Transverse colon (tissue), 4 donors: ENCODE measurements at regions not wholly inside any gene's neighbourhood (a gene's known extent, or its start where the extent isn't known, plus 50 kb on each side); places are given as distances from the start of the nearest gene placed in this dataset.
"Not testable (repeated sequence)": the region's sequence is repeated elsewhere in the genome, so short reads cannot be mapped to it uniquely, and the experiment has no call there.

Experiments used
- DNase-seq: peaks from one replicate; pipeline ENCODE4 v3.0.0-alpha.2; 2019
- H3K27ac ChIP-seq, 4 donors: fragments of 200-600 bp; sonication (generic); 2 replicates each; pipeline ENCODE4 v1.5.1; 2016 to 2018; ENCODE audit warnings: inconsistent platforms in 4 of 4
- H3K27me3 ChIP-seq: fragments of 200-600 bp; sonication (generic); 2 replicates; pipeline ENCODE4 v1.5.1; 2017; ENCODE audit warnings: inconsistent platforms
- H3K36me3 ChIP-seq, 4 donors: fragments of 200-600 bp; sonication (generic); 2 replicates each; pipeline ENCODE4 v1.5.1; 2017 to 2019; ENCODE audit warnings: inconsistent platforms in 4 of 4
- H3K4me1 ChIP-seq, 4 donors: fragments of 200-600 bp; sonication (generic); 2 replicates each; pipeline ENCODE4 v1.5.1; 2017 to 2020; ENCODE audit warnings: inconsistent platforms in 4 of 4
- H3K4me3 ChIP-seq, 4 donors: fragments of 200-600 bp; sonication (generic); 1 replicate in 1 of 4; 2 replicates in 3 of 4; pipeline versions ENCODE4 v1.5.1 to v1.6.1; 2017 to 2019; ENCODE audit warnings: inconsistent platforms in 4 of 4
- H3K9me3 ChIP-seq, 2 donors: fragments of 200-600 bp; sonication (generic); 2 replicates each; pipeline ENCODE4 v1.5.1; 2017 to 2019; ENCODE audit warnings: inconsistent platforms in 2 of 2
- EP300 ChIP-seq: sonication (generic); formaldehyde crosslinking; IDR thresholded peaks from one replicate; pipeline ENCODE4 v1.6.1; 2017; ENCODE audit warnings: antibody characterized with exemption, low read depth
- POLR2A ChIP-seq: fragments of 450-650 bp; IDR thresholded peaks from one replicate; pipeline ENCODE4 v1.6.1; 2016; ENCODE audit warnings: antibody characterized with exemption, mild to moderate bottlenecking, moderate library complexity
- POLR2AphosphoS5 ChIP-seq, 3 donors: sonication (generic); formaldehyde crosslinking; IDR thresholded peaks; one replicate each; pipeline ENCODE4 v1.6.1; 2016; ENCODE audit warnings: antibody characterized with exemption in 3 of 3
- WGBS, 2 donors: methylation state at CpG; one replicate each; pipeline ENCODE4 v1.1.5; 2018; ENCODE audit warnings: low coverage in 1 of 2; 5-methylcytosine and 5-hydroxymethylcytosine counted together
- in situ Hi-C, 4 donors: fragments of 200-750 bp; cut with MboI; loops; one replicate each; pipeline versions ENCODE4 v1.15.0 to v1.15.1; 2017; ENCODE audit warnings: low sequenced_read_pairs in 3 of 4, low pct_ligation_motif_present in 1 of 4, low pct_unique_long_range_greater_than_20kb in 1 of 4
- intact Hi-C: fragments of 100-400 bp; cut with DNase I; formaldehyde crosslinking; loops from one replicate; pipeline ENCODE4 v1.15.1; 2023; ENCODE audit warnings: low total_unique reads
- TF ChIP-seq, protein P1 (sequence below), 5 experiments: fragments of 200-600 bp in 3 of 5; fragments of 450-650 bp in 2 of 5; sonication (generic) in 3 of 5; IDR thresholded peaks; 1 replicate in 2 of 5; 2 replicates in 3 of 5; pipeline ENCODE4 v1.5.1; 2016 to 2017; ENCODE audit warnings: antibody characterized with exemption in 5 of 5, inconsistent platforms in 3 of 5, mild to moderate bottlenecking in 2 of 5, moderate library complexity in 1 of 5

DNA sequence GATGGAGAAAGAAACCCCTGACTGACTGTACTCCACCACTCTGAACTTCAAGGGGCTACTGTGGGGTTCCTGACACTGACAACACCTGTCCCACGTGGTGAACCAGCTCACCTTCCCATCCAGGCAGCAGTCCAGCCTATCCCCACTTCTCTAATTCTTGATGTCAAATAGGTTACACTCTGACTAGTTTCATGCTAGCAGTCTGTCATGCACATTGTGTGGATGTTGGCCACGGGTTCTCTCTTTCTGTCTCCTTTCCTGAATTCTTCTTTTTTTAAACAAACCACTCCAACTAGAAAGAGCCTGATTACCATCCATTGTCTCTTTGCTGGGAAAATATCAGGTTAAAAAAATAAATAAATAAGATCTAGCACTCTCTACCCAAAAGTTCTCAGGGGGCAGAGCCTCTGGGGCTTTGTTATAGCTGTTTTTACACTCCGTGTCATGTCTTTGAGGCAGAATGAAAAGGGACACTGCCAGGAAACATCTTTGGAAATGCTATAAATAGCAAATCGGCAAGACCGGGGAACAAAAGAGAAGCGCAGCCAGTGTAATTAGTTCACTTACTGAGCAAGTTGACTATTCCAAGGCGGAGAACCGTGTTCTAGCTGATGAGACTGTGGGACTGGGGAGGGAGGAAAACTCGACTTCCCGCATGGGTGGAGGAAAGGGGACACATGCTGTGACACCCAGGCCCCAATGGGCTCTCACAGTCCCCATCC is 356.1 kb downstream of the OMA1 start:
- Histone ChIP-seq H3K27me3 (no peaks in the 10 kb centered on the region), H3K36me3 (no peaks in the 10 kb centered on the region), H3K4me1 (no peaks in the 10 kb centered on the region), H3K9me3 (no peaks in the 10 kb centered on the region), H3K27ac (no peak overlapping the region), H3K4me3 (no peak overlapping the region)
- no peak for DNase-seq
- intact Hi-C loops, result no loop called here
- in situ Hi-C loops, result no loop called here
- no peak for TF ChIP-seq POLR2A
- no peak for TF ChIP-seq EP300
- TF ChIP-seq POLR2AphosphoS5 (IDR thresholded peaks at IDR 0.05), result no peak
- TF ChIP-seq, protein P1, sequence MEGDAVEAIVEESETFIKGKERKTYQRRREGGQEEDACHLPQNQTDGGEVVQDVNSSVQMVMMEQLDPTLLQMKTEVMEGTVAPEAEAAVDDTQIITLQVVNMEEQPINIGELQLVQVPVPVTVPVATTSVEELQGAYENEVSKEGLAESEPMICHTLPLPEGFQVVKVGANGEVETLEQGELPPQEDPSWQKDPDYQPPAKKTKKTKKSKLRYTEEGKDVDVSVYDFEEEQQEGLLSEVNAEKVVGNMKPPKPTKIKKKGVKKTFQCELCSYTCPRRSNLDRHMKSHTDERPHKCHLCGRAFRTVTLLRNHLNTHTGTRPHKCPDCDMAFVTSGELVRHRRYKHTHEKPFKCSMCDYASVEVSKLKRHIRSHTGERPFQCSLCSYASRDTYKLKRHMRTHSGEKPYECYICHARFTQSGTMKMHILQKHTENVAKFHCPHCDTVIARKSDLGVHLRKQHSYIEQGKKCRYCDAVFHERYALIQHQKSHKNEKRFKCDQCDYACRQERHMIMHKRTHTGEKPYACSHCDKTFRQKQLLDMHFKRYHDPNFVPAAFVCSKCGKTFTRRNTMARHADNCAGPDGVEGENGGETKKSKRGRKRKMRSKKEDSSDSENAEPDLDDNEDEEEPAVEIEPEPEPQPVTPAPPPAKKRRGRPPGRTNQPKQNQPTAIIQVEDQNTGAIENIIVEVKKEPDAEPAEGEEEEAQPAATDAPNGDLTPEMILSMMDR (IDR thresholded peaks at IDR 0.05), result no peak
- WGBS, 2 donors, result 66 to 70% methylated on average over 2 to 10 of the region's 10 CpGs

- H3K4me1 ChIP-seq, result no peaks in the 10 kb centered on the region
- no peaks in the 10 kb centered on the region for H3K9me3 ChIP-seq
- no peak overlapping the region for H3K27ac ChIP-seq
- TF ChIP-seq EP300, result no peak
- no peak for TF ChIP-seq POLR2AphosphoS5 (IDR thresholded peaks at IDR 0.05)
- TF ChIP-seq, protein P1 (IDR thresholded peaks at IDR 0.05), result no peak
- TF ChIP-seq POLR2A, result no peak
- WGBS, 2 donors, result 84 to 88% methylated on average over 1 to 3 of the region's 3 CpGs
- intact Hi-C loops (no loop called here), in situ Hi-C loops (no loop called here)
- no peak overlapping the region for H3K4me3 ChIP-seq
- no peaks in the 10 kb centered on the region for H3K36me3 ChIP-seq
- no peak for DNase-seq
- H3K27me3 ChIP-seq, result no peaks in the 10 kb centered on the region
These were observed 357.1 kb downstream of the OMA1 start for GRCh38 chr1:58189453-58189852.

DNA sequence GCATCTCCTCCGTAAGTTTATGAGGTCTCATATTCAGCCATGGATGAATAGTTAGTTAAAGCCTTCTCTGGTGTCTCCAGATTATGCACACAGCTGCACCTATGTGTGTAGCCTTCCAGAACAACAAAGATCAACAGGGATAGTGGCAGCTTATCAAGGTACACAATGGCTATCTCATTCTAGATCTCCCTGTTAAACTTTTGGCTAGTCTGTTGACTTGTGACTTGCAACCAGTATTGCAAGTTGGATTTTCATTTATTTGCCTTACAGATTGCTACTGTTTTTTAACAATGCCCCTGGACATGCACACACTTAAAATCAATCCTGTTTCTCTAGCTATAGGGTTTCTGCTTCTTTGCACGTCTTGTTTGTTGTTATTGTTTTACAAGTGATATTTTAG is 363.2 kb downstream of the OMA1 start:
- Histone ChIP-seq H3K27ac (no peak overlapping the region), H3K4me1 (no peaks in the 10 kb centered on the region), H3K9me3 (peaks cover 0 to 6% of the 10 kb centered on the region in 2 donors), H3K36me3 (no peaks in the 10 kb centered on the region), H3K27me3 (no peaks in the 10 kb centered on the region), H3K4me3 (no peak overlapping the region)
- in situ Hi-C loops, result no loop called here
- TF ChIP-seq POLR2A, result no peak
- TF ChIP-seq EP300, result no peak
- TF ChIP-seq, protein P1 (IDR thresholded peaks at IDR 0.05), result no peak
- TF ChIP-seq POLR2AphosphoS5 (IDR thresholded peaks at IDR 0.05), result no peak
- WGBS, 2 donors, result 35 to 45% methylated on average over 2 of the region's 2 CpGs
- intact Hi-C loops, result no loop called here
- DNase-seq, result no peak

DNA sequence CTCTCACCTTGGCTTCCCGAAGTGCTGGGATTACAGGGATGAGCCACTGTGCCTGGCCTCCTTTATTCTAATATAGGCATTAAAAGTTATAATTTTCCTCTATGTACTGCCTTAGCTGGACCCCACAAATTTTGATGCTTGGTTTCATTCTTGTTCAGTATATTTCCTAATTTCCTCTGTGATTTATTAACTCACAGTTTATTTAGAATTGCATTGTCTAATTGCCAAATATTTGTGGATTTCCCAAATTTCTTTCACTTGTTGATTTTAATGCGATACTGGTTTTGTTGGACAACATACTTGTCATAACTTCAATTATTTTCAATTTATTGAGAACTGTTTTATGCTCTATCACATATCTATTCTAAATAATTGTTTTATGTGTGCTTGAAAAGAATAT is 366.0 kb downstream of the OMA1 start:
- DNase-seq, result no peak
- H3K27me3 ChIP-seq, result no peaks in the 10 kb centered on the region
- H3K9me3 ChIP-seq, result peaks cover 0 to 6% of the 10 kb centered on the region in 2 donors
- no peak overlapping the region for H3K4me3 ChIP-seq
- TF ChIP-seq EP300, result no peak
- no peak for TF ChIP-seq POLR2AphosphoS5 (IDR thresholded peaks at IDR 0.05)
- no peak for TF ChIP-seq POLR2A
- TF ChIP-seq, protein P1 (IDR thresholded peaks at IDR 0.05), result no peak
- no peaks in the 10 kb centered on the region for H3K4me1 ChIP-seq
- no peaks in the 10 kb centered on the region for H3K36me3 ChIP-seq
- intact Hi-C loops (no loop called here), in situ Hi-C loops (no loop called here)
- no peak overlapping the region for H3K27ac ChIP-seq
- 86 to 100% methylated on average over 2 of the region's 2 CpGs for WGBS, 2 donors

- intact Hi-C loops, DNase-seq, H3K9me3 ChIP-seq, H3K27ac ChIP-seq, H3K4me1 ChIP-seq, H3K36me3 ChIP-seq, H3K27me3 ChIP-seq, H3K4me3 ChIP-seq: not testable (repeated sequence)
- 61% methylated on average over 3 of the region's 3 CpGs; no CpG with 5 or more reads in 1 of the 2 donors for WGBS, 2 donors
- in situ Hi-C loops, result loop anchor here in 3 of 4 donors (25.0 kb wide), 1 partner anchor 1332 kb away; no protein-coding TSS in a partner anchor
These were observed 377.4 kb downstream of the OMA1 start for GRCh38 chr1:58169160-58169559.

DNA sequence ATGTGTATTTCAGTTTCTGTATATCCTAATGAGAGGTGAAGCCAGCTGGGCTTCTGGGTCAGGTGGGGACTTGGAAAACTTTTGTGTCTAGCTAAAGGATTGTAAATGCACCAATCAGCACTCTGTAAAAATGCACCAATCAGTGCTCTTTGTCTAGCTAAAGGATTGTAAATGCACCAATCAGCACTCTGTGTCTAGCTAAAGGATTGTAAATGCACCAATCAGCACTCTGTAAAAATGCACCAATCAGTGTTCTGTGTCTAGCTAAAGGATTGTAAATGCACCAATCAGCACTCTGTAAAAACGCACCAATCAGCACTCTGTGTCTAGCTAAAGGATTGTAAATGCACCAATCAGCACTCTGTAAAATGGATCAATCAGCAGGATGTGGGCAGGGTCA is 379.4 kb downstream of the OMA1 start:
- H3K4me3 ChIP-seq, H3K36me3 ChIP-seq, DNase-seq, H3K4me1 ChIP-seq, intact Hi-C loops, H3K9me3 ChIP-seq, H3K27ac ChIP-seq, H3K27me3 ChIP-seq: not testable (repeated sequence)
- WGBS, 2 donors, result 93 to 100% methylated on average over 1 of the region's 1 CpG
- in situ Hi-C loops, result loop anchor here in 3 of 4 donors (25.0 kb wide), 1 partner anchor 1330 kb away; no protein-coding TSS in a partner anchor
